ENCODE measurements at regions not wholly inside any gene's neighbourhood (a gene's known extent, or its start where the extent isn't known, plus 50 kb on each side); places are given as distances from the start of the nearest gene placed in this dataset.
A peak's percentile ranks its signal among the peaks of the same experiment; 100 is the strongest.

DNA sequence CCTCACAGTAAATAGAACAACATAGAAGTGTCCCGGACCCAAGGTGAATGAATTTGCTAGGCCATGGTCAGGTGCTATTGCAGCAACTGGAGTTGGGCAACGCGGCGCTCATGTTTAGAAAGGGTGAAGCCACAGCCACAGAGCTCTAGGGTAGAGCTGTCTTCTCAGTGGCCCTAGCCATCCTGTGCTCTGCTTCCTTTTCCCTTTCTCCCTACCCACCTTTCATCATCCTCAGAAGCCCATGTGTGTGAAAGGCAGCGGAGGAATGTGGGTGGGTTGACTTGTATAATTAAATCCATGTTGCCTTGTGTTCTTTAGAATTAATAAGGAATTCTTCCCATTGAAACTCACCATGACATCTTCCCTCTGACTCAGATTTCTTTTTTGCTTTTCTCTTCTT is 336.7 kb downstream of the OSR1 start (continued):
- TF ChIP-seq MTF2 (CRISPR knock-in tag; IDR thresholded peaks at IDR 0.05; ENCODE audit: borderline replicate concordance) (no peak), NFRKB (IDR thresholded peaks at IDR 0.05) (no peak), RNF2 (conservative IDR thresholded peaks at IDR 0.05; ENCODE audit: low read depth) (no peak), ATF7 (IDR thresholded peaks at IDR 0.05) (no peak), ATF7 (CRISPR knock-in tag; IDR thresholded peaks at IDR 0.05) (no peak), PHF8 (CRISPR knock-in tag; IDR thresholded peaks at IDR 0.05) (0 out of 2 replicates have a peak, but pooled peaks have one; percentile 28), KLF13 (CRISPR knock-in tag; IDR thresholded peaks at IDR 0.05) (no peak), ZSCAN31 (CRISPR knock-in tag; IDR thresholded peaks at IDR 0.05; ENCODE audit: low read depth) (0 out of 2 replicates have a peak, but pooled peaks have one; percentile 9), SRF (IDR thresholded peaks at IDR 0.05; ENCODE audit: low read depth, low read length) (no peak), GATAD2A (CRISPR knock-in tag; IDR thresholded peaks at IDR 0.05) (peak; percentile 73), SOX6 (IDR thresholded peaks at IDR 0.05) (no peak), SOX6 (CRISPR knock-in tag; IDR thresholded peaks at IDR 0.05) (no peak), NCOA2 (CRISPR knock-in tag; IDR thresholded peaks at IDR 0.05) (0 out of 2 replicates have a peak, but pooled peaks have one; percentile 26), TOE1 (CRISPR knock-in tag; IDR thresholded peaks at IDR 0.05) (no peak), CBX5 (CRISPR knock-in tag; IDR thresholded peaks at IDR 0.05; ENCODE audit: borderline replicate concordance) (peak; percentile 76; the same call in 1 of the 2 replicates)
- TF ChIP-seq, protein P1, sequence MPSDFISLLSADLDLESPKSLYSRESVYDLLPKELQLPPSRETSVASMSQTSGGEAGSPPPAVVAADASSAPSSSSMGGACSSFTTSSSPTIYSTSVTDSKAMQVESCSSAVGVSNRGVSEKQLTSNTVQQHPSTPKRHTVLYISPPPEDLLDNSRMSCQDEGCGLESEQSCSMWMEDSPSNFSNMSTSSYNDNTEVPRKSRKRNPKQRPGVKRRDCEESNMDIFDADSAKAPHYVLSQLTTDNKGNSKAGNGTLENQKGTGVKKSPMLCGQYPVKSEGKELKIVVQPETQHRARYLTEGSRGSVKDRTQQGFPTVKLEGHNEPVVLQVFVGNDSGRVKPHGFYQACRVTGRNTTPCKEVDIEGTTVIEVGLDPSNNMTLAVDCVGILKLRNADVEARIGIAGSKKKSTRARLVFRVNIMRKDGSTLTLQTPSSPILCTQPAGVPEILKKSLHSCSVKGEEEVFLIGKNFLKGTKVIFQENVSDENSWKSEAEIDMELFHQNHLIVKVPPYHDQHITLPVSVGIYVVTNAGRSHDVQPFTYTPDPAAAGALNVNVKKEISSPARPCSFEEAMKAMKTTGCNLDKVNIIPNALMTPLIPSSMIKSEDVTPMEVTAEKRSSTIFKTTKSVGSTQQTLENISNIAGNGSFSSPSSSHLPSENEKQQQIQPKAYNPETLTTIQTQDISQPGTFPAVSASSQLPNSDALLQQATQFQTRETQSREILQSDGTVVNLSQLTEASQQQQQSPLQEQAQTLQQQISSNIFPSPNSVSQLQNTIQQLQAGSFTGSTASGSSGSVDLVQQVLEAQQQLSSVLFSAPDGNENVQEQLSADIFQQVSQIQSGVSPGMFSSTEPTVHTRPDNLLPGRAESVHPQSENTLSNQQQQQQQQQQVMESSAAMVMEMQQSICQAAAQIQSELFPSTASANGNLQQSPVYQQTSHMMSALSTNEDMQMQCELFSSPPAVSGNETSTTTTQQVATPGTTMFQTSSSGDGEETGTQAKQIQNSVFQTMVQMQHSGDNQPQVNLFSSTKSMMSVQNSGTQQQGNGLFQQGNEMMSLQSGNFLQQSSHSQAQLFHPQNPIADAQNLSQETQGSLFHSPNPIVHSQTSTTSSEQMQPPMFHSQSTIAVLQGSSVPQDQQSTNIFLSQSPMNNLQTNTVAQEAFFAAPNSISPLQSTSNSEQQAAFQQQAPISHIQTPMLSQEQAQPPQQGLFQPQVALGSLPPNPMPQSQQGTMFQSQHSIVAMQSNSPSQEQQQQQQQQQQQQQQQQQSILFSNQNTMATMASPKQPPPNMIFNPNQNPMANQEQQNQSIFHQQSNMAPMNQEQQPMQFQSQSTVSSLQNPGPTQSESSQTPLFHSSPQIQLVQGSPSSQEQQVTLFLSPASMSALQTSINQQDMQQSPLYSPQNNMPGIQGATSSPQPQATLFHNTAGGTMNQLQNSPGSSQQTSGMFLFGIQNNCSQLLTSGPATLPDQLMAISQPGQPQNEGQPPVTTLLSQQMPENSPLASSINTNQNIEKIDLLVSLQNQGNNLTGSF (CRISPR knock-in tag; IDR thresholded peaks at IDR 0.05): no peak
- TF ChIP-seq, protein P2, sequence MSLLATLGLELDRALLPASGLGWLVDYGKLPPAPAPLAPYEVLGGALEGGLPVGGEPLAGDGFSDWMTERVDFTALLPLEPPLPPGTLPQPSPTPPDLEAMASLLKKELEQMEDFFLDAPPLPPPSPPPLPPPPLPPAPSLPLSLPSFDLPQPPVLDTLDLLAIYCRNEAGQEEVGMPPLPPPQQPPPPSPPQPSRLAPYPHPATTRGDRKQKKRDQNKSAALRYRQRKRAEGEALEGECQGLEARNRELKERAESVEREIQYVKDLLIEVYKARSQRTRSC (CRISPR knock-in tag; IDR thresholded peaks at IDR 0.05; ENCODE audit: low read depth): no peak
- TF ChIP-seq, protein P3, sequence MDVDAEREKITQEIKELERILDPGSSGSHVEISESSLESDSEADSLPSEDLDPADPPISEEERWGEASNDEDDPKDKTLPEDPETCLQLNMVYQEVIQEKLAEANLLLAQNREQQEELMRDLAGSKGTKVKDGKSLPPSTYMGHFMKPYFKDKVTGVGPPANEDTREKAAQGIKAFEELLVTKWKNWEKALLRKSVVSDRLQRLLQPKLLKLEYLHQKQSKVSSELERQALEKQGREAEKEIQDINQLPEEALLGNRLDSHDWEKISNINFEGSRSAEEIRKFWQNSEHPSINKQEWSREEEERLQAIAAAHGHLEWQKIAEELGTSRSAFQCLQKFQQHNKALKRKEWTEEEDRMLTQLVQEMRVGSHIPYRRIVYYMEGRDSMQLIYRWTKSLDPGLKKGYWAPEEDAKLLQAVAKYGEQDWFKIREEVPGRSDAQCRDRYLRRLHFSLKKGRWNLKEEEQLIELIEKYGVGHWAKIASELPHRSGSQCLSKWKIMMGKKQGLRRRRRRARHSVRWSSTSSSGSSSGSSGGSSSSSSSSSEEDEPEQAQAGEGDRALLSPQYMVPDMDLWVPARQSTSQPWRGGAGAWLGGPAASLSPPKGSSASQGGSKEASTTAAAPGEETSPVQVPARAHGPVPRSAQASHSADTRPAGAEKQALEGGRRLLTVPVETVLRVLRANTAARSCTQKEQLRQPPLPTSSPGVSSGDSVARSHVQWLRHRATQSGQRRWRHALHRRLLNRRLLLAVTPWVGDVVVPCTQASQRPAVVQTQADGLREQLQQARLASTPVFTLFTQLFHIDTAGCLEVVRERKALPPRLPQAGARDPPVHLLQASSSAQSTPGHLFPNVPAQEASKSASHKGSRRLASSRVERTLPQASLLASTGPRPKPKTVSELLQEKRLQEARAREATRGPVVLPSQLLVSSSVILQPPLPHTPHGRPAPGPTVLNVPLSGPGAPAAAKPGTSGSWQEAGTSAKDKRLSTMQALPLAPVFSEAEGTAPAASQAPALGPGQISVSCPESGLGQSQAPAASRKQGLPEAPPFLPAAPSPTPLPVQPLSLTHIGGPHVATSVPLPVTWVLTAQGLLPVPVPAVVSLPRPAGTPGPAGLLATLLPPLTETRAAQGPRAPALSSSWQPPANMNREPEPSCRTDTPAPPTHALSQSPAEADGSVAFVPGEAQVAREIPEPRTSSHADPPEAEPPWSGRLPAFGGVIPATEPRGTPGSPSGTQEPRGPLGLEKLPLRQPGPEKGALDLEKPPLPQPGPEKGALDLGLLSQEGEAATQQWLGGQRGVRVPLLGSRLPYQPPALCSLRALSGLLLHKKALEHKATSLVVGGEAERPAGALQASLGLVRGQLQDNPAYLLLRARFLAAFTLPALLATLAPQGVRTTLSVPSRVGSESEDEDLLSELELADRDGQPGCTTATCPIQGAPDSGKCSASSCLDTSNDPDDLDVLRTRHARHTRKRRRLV (CRISPR knock-in tag; IDR thresholded peaks at IDR 0.05): no peak
- TF ChIP-seq, protein P4, sequence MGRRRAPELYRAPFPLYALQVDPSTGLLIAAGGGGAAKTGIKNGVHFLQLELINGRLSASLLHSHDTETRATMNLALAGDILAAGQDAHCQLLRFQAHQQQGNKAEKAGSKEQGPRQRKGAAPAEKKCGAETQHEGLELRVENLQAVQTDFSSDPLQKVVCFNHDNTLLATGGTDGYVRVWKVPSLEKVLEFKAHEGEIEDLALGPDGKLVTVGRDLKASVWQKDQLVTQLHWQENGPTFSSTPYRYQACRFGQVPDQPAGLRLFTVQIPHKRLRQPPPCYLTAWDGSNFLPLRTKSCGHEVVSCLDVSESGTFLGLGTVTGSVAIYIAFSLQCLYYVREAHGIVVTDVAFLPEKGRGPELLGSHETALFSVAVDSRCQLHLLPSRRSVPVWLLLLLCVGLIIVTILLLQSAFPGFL (CRISPR knock-in tag; IDR thresholded peaks at IDR 0.05): no peak
- TF ChIP-seq, protein P5, sequence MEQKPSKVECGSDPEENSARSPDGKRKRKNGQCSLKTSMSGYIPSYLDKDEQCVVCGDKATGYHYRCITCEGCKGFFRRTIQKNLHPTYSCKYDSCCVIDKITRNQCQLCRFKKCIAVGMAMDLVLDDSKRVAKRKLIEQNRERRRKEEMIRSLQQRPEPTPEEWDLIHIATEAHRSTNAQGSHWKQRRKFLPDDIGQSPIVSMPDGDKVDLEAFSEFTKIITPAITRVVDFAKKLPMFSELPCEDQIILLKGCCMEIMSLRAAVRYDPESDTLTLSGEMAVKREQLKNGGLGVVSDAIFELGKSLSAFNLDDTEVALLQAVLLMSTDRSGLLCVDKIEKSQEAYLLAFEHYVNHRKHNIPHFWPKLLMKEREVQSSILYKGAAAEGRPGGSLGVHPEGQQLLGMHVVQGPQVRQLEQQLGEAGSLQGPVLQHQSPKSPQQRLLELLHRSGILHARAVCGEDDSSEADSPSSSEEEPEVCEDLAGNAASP (CRISPR knock-in tag; IDR thresholded peaks at IDR 0.05; ENCODE audit: borderline replicate concordance): no peak
